Mucosa of descending colon (tissue), 3 donors: ENCODE measurements at regions not wholly inside any gene's neighbourhood (a gene's known extent, or its start where the extent isn't known, plus 50 kb on each side); places are given as distances from the start of the nearest gene placed in this dataset.

ENCODE experiments used
- ATAC-seq: fragments of 200-7000 bp; cut with Tn5 transposase; one replicate; pipeline ENCODE4 v1.9.1; 2020; ENCODE audit warnings: mild to moderate bottlenecking, moderate library complexity
- DNase-seq, 3 donors: peaks; one replicate each; pipeline ENCODE4 v3.0.0-alpha.2; 2020
- H3K36me3 ChIP-seq: fragments of 200-600 bp; one replicate; pipeline ENCODE4 v1.8.0; 2021; ENCODE audit warnings: low read depth, mild to moderate bottlenecking
- H3K4me1 ChIP-seq: fragments of 200-600 bp; one replicate; pipeline ENCODE4 v1.8.0; 2021; ENCODE audit warnings: low read depth, mild to moderate bottlenecking
- H3K4me3 ChIP-seq: fragments of 200-600 bp; one replicate; pipeline ENCODE4 v1.8.0; 2021; ENCODE audit warnings: mild to moderate bottlenecking
- H3K9me3 ChIP-seq: fragments of 200-600 bp; one replicate; pipeline ENCODE4 v1.8.0; 2021; ENCODE audit warnings: mild to moderate bottlenecking
- intact Hi-C, 2 donors: fragments of 100-400 bp; cut with DNase I in 1 of 2; cut with micrococcal nuclease in 1 of 2; formaldehyde crosslinking; loops; one replicate each; pipeline versions ENCODE4 v1.11.0 to v1.11.1; 2022; cut with DNase I, micrococcal nuclease
- TF ChIP-seq, protein P1 (sequence below): fragments of 200-600 bp; IDR thresholded peaks from one replicate; pipeline ENCODE4 v1.8.0; 2022; ENCODE audit warnings: antibody characterized with exemption, mild to moderate bottlenecking
- donor health status: DM: no; HTN: no; CAD: no; lungs with moderate emphysema.
- donor health status: DM: no; HTN: no; CAD: no.
- donor health status: DM: no; HTN: yes; CAD: no.

DNA sequence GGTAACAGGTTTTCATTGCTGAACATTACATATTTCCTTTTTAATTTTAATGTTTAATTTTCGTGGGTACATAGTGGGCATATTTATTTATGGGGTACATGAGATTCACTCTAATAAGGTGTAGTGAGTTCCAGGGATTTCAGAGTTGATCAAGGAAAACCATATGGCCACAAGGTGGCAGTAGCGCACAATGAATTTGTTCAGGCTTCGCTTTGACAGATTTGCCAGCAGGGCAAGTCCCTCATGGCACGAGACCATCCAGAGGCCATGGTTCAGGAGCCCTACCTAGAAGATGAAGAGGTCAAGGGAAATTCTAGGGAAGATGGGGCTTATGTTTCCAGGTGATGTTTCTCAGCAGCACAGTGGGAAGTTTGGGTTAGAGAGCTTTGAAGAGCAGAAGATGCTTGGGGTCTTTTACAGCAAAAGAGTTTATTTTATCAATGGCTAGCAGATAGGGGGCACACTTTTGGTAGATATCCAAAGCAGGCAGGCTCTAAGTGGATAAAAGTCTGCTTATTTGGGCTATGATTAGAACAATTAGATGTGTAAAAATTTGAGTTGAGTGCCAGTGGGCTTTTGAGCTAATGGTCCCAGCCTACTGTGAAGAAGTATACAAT lies 1004.4 kb downstream of the AACS start:
- Histone ChIP-seq H3K36me3 (no peaks in the 10 kb centered on the region), H3K4me1 (no peaks in the 10 kb centered on the region), H3K4me3 (no peak overlapping the region), H3K9me3 (peaks cover 29% of the 10 kb centered on the region)
- TF ChIP-seq, protein P1, sequence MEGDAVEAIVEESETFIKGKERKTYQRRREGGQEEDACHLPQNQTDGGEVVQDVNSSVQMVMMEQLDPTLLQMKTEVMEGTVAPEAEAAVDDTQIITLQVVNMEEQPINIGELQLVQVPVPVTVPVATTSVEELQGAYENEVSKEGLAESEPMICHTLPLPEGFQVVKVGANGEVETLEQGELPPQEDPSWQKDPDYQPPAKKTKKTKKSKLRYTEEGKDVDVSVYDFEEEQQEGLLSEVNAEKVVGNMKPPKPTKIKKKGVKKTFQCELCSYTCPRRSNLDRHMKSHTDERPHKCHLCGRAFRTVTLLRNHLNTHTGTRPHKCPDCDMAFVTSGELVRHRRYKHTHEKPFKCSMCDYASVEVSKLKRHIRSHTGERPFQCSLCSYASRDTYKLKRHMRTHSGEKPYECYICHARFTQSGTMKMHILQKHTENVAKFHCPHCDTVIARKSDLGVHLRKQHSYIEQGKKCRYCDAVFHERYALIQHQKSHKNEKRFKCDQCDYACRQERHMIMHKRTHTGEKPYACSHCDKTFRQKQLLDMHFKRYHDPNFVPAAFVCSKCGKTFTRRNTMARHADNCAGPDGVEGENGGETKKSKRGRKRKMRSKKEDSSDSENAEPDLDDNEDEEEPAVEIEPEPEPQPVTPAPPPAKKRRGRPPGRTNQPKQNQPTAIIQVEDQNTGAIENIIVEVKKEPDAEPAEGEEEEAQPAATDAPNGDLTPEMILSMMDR, result no peak
- intact Hi-C loops, result no loop called here
- peak in 2 of 3 donors; percentile 33 to 50 for DNase-seq
- ATAC-seq, result no peak

- TF ChIP-seq, protein P1, result no peak
- Histone ChIP-seq H3K36me3 (no peaks in the 10 kb centered on the region), H3K4me3 (no peak overlapping the region), H3K4me1 (no peaks in the 10 kb centered on the region), H3K9me3 (peaks cover 18% of the 10 kb centered on the region)
- no peak for ATAC-seq
- intact Hi-C loops, result no loop called here
- DNase-seq, result no peak
Observed at GRCh38 chr12:126076515-126076914, 1011.3 kb downstream of the AACS start.

DNA sequence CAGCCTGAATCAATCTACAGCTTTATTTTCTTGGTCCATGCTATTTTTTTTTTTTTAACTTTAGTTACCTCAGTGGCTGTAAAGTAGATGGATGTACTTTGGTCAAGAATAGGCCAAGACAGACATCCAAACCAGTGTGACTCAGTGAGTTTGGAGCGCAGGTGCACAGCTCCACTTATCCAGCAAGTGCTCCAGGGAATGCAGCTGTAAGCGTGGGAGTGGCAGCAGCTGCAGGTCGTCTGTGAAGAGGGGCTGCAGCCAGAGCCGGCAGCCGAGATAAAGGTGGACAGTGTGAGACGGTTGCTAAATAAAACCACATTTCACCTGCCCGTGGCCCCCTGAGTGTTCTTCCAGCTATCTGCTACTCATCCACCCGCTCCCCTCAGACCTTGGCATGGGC lies 1018.7 kb downstream of the AACS start:
- no peak for ATAC-seq
- no peaks in the 10 kb centered on the region for H3K4me1 ChIP-seq
- intact Hi-C loops, result no loop called here
- no peak overlapping the region for H3K4me3 ChIP-seq
- H3K36me3 ChIP-seq, result no peaks in the 10 kb centered on the region
- DNase-seq, result no peak
- peaks cover 14% of the 10 kb centered on the region for H3K9me3 ChIP-seq
- TF ChIP-seq, protein P1, result no peak

- TF ChIP-seq, protein P1, result no peak
- DNase-seq (no peak), ATAC-seq (no peak)
- Histone ChIP-seq H3K9me3 (peaks cover 14% of the 10 kb centered on the region), H3K4me3 (no peak overlapping the region), H3K4me1 (no peaks in the 10 kb centered on the region), H3K36me3 (no peaks in the 10 kb centered on the region)
- intact Hi-C loops, result no loop called here
Observed at GRCh38 chr12:126084480-126084879, 1019.2 kb downstream of the AACS start.

DNA sequence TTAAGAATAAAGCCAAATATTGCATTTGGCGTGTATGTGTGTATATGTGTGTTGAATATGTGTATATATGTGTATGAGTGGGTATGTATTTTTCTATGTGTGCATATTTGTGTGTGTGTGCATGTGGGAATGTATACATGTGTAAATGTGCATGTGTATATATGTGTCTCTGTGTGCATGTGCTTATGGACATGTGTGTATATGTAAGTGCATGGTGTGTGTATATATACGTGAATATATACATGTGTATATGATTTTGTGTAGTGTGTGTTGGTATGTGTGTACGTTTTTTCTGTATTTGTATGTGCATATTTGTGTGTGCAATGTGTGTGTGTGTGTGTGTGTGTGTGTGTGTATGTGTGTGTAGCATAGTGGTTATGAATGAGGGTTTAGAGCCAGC lies 1021.0 kb downstream of the AACS start:
- no peak for ATAC-seq
- Histone ChIP-seq H3K36me3 (no peaks in the 10 kb centered on the region), H3K9me3 (peaks cover 25% of the 10 kb centered on the region), H3K4me1 (no peaks in the 10 kb centered on the region), H3K4me3 (no peak overlapping the region)
- no peak for DNase-seq
- intact Hi-C loops, result no loop called here
- TF ChIP-seq, protein P1, result no peak

GRCh38 chr12:126087692-126088091 lies 1022.5 kb downstream of the AACS start:
- no peak overlapping the region for H3K4me3 ChIP-seq
- intact Hi-C loops, result no loop called here
- H3K36me3 ChIP-seq, result no peaks in the 10 kb centered on the region
- DNase-seq (no peak), ATAC-seq (no peak)
- peaks cover 28% of the 10 kb centered on the region for H3K9me3 ChIP-seq
- no peaks in the 10 kb centered on the region for H3K4me1 ChIP-seq
- TF ChIP-seq, protein P1, result no peak
